IPS-15b (cell line): ENCODE measurements at regions not wholly inside any gene's neighbourhood (a gene's known extent, or its start where the extent isn't known, plus 50 kb on each side); places are given as distances from the start of the nearest gene placed in this dataset.

Experiments used
- H3K27me3 ChIP-seq: one replicate; pipeline ENCODE4 v1.6.1; 2013; ENCODE audit warnings: low read length; ENCODE audit not compliant: control insufficient read depth, insufficient read depth
- H3K36me3 ChIP-seq: one replicate; pipeline ENCODE4 v1.6.1; 2013; ENCODE audit warnings: low read length; ENCODE audit not compliant: control insufficient read depth, insufficient read depth
- H3K4me1 ChIP-seq: one replicate; pipeline ENCODE4 v1.6.1; 2013; ENCODE audit warnings: mild to moderate bottlenecking, low read length; ENCODE audit not compliant: control insufficient read depth, insufficient read depth
- H3K4me3 ChIP-seq: one replicate; pipeline ENCODE4 v1.5.1; 2013; ENCODE audit warnings: low read depth, low read length
- H3K9ac ChIP-seq: one replicate; pipeline ENCODE4 v1.6.1; 2013; ENCODE audit warnings: low read depth, mild to moderate bottlenecking, low read length
- H3K9me3 ChIP-seq: one replicate; pipeline ENCODE4 v1.6.1; 2013; ENCODE audit warnings: mild to moderate bottlenecking, low read length; ENCODE audit not compliant: control insufficient read depth, insufficient read depth

GRCh38 chr13:86757236-86757978 is 913.8 kb upstream of the SLITRK5 start:
- no peak overlapping the region for H3K4me3 ChIP-seq
- no peaks in the 10 kb centered on the region for H3K36me3 ChIP-seq
- H3K9me3 ChIP-seq, result no peaks in the 10 kb centered on the region
- H3K27me3 ChIP-seq, result no peaks in the 10 kb centered on the region
- no peak overlapping the region for H3K9ac ChIP-seq
- no peaks in the 10 kb centered on the region for H3K4me1 ChIP-seq

DNA sequence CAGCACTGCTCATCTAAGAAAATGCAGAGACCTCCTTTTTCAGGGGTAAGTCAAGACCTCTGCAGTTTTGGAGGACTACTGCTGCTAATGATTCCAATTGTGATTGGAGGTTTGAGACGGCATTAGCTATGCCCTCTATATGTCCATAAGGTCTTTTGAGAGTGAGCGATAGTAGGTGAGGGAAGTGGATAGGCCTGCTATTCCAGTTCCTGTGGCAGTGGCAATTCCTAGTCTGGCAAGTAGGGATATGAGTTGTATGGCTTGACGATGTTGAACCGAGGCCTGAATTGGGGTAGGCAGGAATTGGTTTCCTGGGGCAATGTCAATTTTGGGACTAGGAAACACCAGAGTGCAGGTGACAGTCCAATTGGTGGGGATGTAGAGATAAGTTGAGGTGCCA is 913.1 kb upstream of the SLITRK5 start:
- H3K4me1 ChIP-seq, result no peaks in the 10 kb centered on the region
- no peaks in the 10 kb centered on the region for H3K9me3 ChIP-seq

DNA sequence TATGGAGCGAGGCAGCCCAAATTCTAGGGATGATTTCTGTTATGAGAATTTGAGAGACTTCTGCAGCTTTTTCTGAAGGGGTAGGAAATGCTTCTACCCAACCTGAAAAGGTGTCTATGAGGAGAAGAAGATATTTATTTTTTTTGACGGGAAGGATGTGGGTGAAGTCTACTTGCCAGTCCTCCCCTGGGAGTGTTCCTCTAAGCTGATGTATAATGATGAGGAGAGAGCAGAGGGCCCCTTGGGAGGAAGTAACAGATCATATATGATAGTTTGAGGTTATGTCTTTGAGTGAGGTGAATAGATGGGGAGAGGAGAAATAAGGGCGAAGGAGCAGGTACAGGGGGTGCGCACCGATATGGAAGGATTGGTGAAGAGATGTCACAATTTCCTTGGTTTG is 910.6 kb upstream of the SLITRK5 start:
- Histone ChIP-seq H3K36me3 (no peaks in the 10 kb centered on the region), H3K4me3 (no peak overlapping the region), H3K4me1 (no peaks in the 10 kb centered on the region), H3K9ac (no peak overlapping the region), H3K9me3 (no peaks in the 10 kb centered on the region), H3K27me3 (no peaks in the 10 kb centered on the region)

More for the DNA sequence above, 913.1 kb upstream of the SLITRK5 start:
- H3K9ac ChIP-seq, result no peak overlapping the region
- H3K27me3 ChIP-seq, result no peaks in the 10 kb centered on the region
- H3K4me3 ChIP-seq, result no peak overlapping the region
- H3K36me3 ChIP-seq, result no peaks in the 10 kb centered on the region

- Histone ChIP-seq H3K36me3 (no peaks in the 10 kb centered on the region), H3K4me3 (no peak overlapping the region), H3K4me1 (no peaks in the 10 kb centered on the region), H3K9ac (no peak overlapping the region), H3K9me3 (no peaks in the 10 kb centered on the region), H3K27me3 (no peaks in the 10 kb centered on the region)
Measured at GRCh38 chr13:86765462-86765861, 905.7 kb upstream of the SLITRK5 start.

- Histone ChIP-seq H3K4me3 (no peak overlapping the region), H3K4me1 (no peaks in the 10 kb centered on the region), H3K27me3 (no peaks in the 10 kb centered on the region), H3K9ac (no peak overlapping the region), H3K36me3 (no peaks in the 10 kb centered on the region), H3K9me3 (no peaks in the 10 kb centered on the region)
Measured at GRCh38 chr13:86788616-86789015, 882.6 kb upstream of the SLITRK5 start.

- no peaks in the 10 kb centered on the region for H3K36me3 ChIP-seq
- H3K9ac ChIP-seq, result no peak overlapping the region
- no peaks in the 10 kb centered on the region for H3K9me3 ChIP-seq
- no peaks in the 10 kb centered on the region for H3K27me3 ChIP-seq
- H3K4me3 ChIP-seq, result no peak overlapping the region
- H3K4me1 ChIP-seq, result no peaks in the 10 kb centered on the region
Measured at GRCh38 chr13:86792153-86792651, 879.0 kb upstream of the SLITRK5 start.

DNA sequence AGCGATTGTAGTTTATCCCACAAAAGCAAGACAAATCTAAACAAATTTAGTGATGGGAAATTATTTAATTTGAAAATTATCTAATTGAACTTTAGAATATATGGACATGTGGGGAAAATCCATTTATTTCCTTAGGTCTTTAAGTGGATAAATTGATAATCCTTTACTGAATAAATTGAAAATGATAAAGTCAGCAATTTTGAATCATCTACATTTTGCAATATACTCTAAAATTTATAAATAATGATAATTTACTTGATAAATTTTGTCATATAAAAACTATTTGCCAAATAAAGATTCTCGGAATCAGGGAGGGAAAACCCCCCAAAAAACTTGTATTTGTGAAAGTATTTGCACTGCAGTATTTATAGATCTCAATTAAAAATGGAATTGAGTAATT is 875.3 kb upstream of the SLITRK5 start:
- Histone ChIP-seq H3K4me1 (no peaks in the 10 kb centered on the region), H3K9me3 (peaks cover 2% of the 10 kb centered on the region), H3K9ac (no peak overlapping the region), H3K4me3 (no peak overlapping the region), H3K36me3 (no peaks in the 10 kb centered on the region), H3K27me3 (no peaks in the 10 kb centered on the region)

- Histone ChIP-seq H3K36me3 (no peaks in the 10 kb centered on the region), H3K4me1 (peaks cover 2% of the 10 kb centered on the region), H3K9ac (no peak overlapping the region), H3K27me3 (no peaks in the 10 kb centered on the region), H3K4me3 (no peak overlapping the region), H3K9me3 (no peaks in the 10 kb centered on the region)
Measured at GRCh38 chr13:86810361-86810760, 860.8 kb upstream of the SLITRK5 start.

DNA sequence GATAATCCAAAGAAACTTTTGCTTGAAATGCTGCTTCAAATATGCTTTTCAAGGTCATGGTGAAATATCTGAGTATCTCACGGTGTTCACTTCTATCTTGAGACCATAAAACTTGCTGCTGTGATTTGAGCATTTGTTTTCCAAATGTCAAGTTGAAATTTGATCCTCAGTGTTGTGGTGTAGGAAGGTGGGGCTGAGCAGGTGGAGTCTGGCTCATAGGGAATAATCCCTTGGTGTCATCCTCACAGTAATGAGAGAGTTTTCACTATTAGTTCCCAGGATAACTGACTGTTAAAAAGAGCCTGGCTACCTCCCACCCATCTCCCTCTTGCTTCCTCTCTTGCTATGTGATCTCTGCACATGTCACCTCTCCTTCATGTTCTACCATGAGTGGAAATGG is 858.0 kb upstream of the SLITRK5 start:
- Histone ChIP-seq H3K9me3 (no peaks in the 10 kb centered on the region), H3K4me1 (peaks cover 2% of the 10 kb centered on the region), H3K9ac (no peak overlapping the region), H3K36me3 (no peaks in the 10 kb centered on the region), H3K4me3 (no peak overlapping the region), H3K27me3 (no peaks in the 10 kb centered on the region)

- Histone ChIP-seq H3K4me1 (no peaks in the 10 kb centered on the region), H3K36me3 (no peaks in the 10 kb centered on the region), H3K27me3 (no peaks in the 10 kb centered on the region), H3K9me3 (no peaks in the 10 kb centered on the region), H3K9ac (no peak overlapping the region), H3K4me3 (no peak overlapping the region)
Measured at GRCh38 chr13:86825410-86825809, 845.8 kb upstream of the SLITRK5 start.

- no peaks in the 10 kb centered on the region for H3K9me3 ChIP-seq
- H3K27me3 ChIP-seq, result no peaks in the 10 kb centered on the region
- H3K4me1 ChIP-seq, result no peaks in the 10 kb centered on the region
- no peak overlapping the region for H3K9ac ChIP-seq
- no peaks in the 10 kb centered on the region for H3K36me3 ChIP-seq
- no peak overlapping the region for H3K4me3 ChIP-seq
Measured at GRCh38 chr13:86826232-86826631, 844.9 kb upstream of the SLITRK5 start.

DNA sequence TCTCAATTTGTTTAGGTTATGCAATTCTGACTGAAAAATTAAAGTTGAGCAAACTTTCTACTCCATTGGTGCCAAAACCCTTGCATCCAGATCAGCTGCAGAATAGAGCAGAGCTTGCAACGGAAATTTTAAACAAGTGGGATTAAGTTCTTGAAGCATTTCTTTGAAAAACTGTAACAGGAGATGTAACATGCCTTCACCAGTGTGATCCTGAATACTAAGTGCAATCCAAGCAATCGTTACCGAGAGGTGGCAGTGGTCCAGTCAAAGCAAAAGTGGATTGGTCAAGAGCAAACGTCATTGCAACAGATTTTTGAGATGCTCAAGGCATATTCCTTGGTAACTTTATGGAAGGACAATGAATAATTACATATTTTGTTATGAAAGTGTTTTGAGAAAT is 841.1 kb upstream of the SLITRK5 start:
- Histone ChIP-seq H3K4me1 (no peaks in the 10 kb centered on the region), H3K9ac (no peak overlapping the region), H3K27me3 (no peaks in the 10 kb centered on the region), H3K36me3 (no peaks in the 10 kb centered on the region), H3K4me3 (no peak overlapping the region), H3K9me3 (no peaks in the 10 kb centered on the region)
